Thyroid gland (tissue), 4 donors: ENCODE measurements at regions not wholly inside any gene's neighbourhood (a gene's known extent, or its start where the extent isn't known, plus 50 kb on each side); places are given as distances from the start of the nearest gene placed in this dataset.

Experiments used
- CTCF ChIP-seq, 6 experiments: fragments of 200-600 bp in 3 of 6; fragments of 450-650 bp in 3 of 6; sonication (generic) in 3 of 6; IDR thresholded peaks; one replicate each; pipeline ENCODE4 v1.5.1; 2016 to 2019; ENCODE audit warnings: antibody characterized with exemption in 6 of 6, mild to moderate bottlenecking in 2 of 6, inconsistent platforms in 1 of 6, moderate library complexity in 1 of 6
- POLR2A ChIP-seq, 2 donors: fragments of 450-650 bp; IDR thresholded peaks; one replicate each; pipeline ENCODE4 v1.6.1; 2017; ENCODE audit warnings: antibody characterized with exemption in 2 of 2, mild to moderate bottlenecking in 2 of 2, moderate library complexity in 1 of 2

- TF ChIP-seq CTCF (IDR thresholded peaks at IDR 0.05) (no peak), POLR2A (IDR thresholded peaks at IDR 0.05) (no peak)
Observed at GRCh38 chr6:167554854-167555253, 230.0 kb downstream of the TTLL2 start.
